WTC11 (cell line): ENCODE measurements at regions not wholly inside any gene's neighbourhood (a gene's known extent, or its start where the extent isn't known, plus 50 kb on each side); places are given as distances from the start of the nearest gene placed in this dataset.

Experiments
- CTCF ChIP-seq: fragments of 200-600 bp; IDR thresholded peaks from 2 replicates; pipeline ENCODE4 v1.8.0; 2022; ENCODE audit warnings: antibody characterized with exemption
- E2F1 ChIP-seq: sonication (generic); formaldehyde crosslinking; IDR thresholded peaks from 2 replicates; pipeline ENCODE4 v1.8.0; 2022; ENCODE audit warnings: mild to moderate bottlenecking, missing genetic modification reagents
- FOXK1 ChIP-seq: sonication (generic); formaldehyde crosslinking; IDR thresholded peaks from 2 replicates; pipeline ENCODE4 v1.8.0; 2022; ENCODE audit warnings: mild to moderate bottlenecking, moderate library complexity, missing genetic modification reagents
- NFYB ChIP-seq: sonication (generic); formaldehyde crosslinking; conservative IDR thresholded peaks from 2 replicates; pipeline ENCODE4 v1.8.0; 2022; ENCODE audit warnings: low read depth, missing genetic modification reagents
- SMAD4 ChIP-seq: sonication (generic); formaldehyde crosslinking; IDR thresholded peaks from 2 replicates; pipeline ENCODE4 v1.8.0; 2022; ENCODE audit warnings: mild to moderate bottlenecking, missing genetic modification reagents
- TF ChIP-seq, protein P1 (sequence below): sonication (generic); formaldehyde crosslinking; IDR thresholded peaks from 2 replicates; pipeline ENCODE4 v1.8.0; 2023; ENCODE audit warnings: missing genetic modification reagents, mild to moderate bottlenecking, borderline replicate concordance

- TF ChIP-seq CTCF = no peak
- TF ChIP-seq SMAD4 = no peak
- no peak for TF ChIP-seq NFYB (CRISPR knock-in tag)
- TF ChIP-seq, protein P1, sequence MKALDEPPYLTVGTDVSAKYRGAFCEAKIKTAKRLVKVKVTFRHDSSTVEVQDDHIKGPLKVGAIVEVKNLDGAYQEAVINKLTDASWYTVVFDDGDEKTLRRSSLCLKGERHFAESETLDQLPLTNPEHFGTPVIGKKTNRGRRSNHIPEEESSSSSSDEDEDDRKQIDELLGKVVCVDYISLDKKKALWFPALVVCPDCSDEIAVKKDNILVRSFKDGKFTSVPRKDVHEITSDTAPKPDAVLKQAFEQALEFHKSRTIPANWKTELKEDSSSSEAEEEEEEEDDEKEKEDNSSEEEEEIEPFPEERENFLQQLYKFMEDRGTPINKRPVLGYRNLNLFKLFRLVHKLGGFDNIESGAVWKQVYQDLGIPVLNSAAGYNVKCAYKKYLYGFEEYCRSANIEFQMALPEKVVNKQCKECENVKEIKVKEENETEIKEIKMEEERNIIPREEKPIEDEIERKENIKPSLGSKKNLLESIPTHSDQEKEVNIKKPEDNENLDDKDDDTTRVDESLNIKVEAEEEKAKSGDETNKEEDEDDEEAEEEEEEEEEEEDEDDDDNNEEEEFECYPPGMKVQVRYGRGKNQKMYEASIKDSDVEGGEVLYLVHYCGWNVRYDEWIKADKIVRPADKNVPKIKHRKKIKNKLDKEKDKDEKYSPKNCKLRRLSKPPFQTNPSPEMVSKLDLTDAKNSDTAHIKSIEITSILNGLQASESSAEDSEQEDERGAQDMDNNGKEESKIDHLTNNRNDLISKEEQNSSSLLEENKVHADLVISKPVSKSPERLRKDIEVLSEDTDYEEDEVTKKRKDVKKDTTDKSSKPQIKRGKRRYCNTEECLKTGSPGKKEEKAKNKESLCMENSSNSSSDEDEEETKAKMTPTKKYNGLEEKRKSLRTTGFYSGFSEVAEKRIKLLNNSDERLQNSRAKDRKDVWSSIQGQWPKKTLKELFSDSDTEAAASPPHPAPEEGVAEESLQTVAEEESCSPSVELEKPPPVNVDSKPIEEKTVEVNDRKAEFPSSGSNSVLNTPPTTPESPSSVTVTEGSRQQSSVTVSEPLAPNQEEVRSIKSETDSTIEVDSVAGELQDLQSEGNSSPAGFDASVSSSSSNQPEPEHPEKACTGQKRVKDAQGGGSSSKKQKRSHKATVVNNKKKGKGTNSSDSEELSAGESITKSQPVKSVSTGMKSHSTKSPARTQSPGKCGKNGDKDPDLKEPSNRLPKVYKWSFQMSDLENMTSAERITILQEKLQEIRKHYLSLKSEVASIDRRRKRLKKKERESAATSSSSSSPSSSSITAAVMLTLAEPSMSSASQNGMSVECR = no peak
- no peak for TF ChIP-seq FOXK1 (CRISPR knock-in tag)
- no peak for TF ChIP-seq E2F1 (CRISPR knock-in tag)
Measured at GRCh38 chr3:135840436-135840835, 125.1 kb upstream of the PPP2R3A start.
